ENCODE measurements at regions not wholly inside any gene's neighbourhood (a gene's known extent, or its start where the extent isn't known, plus 50 kb on each side); places are given as distances from the start of the nearest gene placed in this dataset.

DNA sequence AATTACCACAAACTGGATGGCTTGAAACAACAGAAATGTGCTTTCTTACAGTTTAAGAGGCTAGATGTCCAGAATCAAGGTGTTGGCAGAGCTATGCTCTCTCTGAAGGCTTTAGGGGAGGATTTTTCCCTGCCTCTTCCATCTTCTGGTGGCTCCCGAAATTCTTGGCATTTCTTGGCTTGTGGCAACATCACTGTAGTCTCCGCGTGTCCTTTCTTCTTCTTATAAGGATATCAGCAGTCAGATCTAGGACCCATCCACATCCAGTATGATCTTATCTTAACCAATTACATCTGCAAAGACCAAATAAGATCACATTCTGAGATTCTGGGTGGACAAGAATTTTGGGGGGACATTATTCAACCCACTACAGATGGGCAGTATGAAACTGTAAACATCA is 119.2 kb upstream of the PMFBP1 start:
- TF ChIP-seq POLR2A (IDR thresholded peaks at IDR 0.05; ENCODE audit: low read depth) (no peak), POLR2AphosphoS5 (IDR thresholded peaks at IDR 0.05) (no peak)
- TF ChIP-seq, protein P1, sequence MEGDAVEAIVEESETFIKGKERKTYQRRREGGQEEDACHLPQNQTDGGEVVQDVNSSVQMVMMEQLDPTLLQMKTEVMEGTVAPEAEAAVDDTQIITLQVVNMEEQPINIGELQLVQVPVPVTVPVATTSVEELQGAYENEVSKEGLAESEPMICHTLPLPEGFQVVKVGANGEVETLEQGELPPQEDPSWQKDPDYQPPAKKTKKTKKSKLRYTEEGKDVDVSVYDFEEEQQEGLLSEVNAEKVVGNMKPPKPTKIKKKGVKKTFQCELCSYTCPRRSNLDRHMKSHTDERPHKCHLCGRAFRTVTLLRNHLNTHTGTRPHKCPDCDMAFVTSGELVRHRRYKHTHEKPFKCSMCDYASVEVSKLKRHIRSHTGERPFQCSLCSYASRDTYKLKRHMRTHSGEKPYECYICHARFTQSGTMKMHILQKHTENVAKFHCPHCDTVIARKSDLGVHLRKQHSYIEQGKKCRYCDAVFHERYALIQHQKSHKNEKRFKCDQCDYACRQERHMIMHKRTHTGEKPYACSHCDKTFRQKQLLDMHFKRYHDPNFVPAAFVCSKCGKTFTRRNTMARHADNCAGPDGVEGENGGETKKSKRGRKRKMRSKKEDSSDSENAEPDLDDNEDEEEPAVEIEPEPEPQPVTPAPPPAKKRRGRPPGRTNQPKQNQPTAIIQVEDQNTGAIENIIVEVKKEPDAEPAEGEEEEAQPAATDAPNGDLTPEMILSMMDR (IDR thresholded peaks at IDR 0.05), result no peak

Data from esophagus muscularis mucosa (tissue), 3 donors.